HepG2 (cell line): ENCODE measurements at regions not wholly inside any gene's neighbourhood (a gene's known extent, or its start where the extent isn't known, plus 50 kb on each side); places are given as distances from the start of the nearest gene placed in this dataset.

ENCODE experiments used
- EZH2 ChIP-seq: conservative IDR thresholded peaks from 2 replicates; pipeline ENCODE4 v1.6.1; 2012; ENCODE audit warnings: mild to moderate bottlenecking, low read depth, low read length, moderate library complexity
- GLI4 ChIP-seq: sonication (generic); formaldehyde crosslinking; IDR thresholded peaks from 2 replicates; pipeline ENCODE4 v1.5.1; 2020; ENCODE audit warnings: missing genetic modification reagents, mild to moderate bottlenecking, moderate library complexity, borderline replicate concordance
- MAZ ChIP-seq, 2 experiments: sonication (generic) in 1 of 2; formaldehyde crosslinking in 1 of 2; IDR thresholded peaks; 2 replicates each; pipeline versions ENCODE4 v1.5.0 to v1.6.1; 2012 to 2020; ENCODE audit warnings: low read depth in 2 of 2, mild to moderate bottlenecking in 2 of 2, borderline replicate concordance in 1 of 2, improper control_type of control experiment in 1 of 2, low read length in 1 of 2, missing genetic modification reagents in 1 of 2, moderate library complexity in 1 of 2
- SIN3A ChIP-seq: IDR thresholded peaks from 2 replicates; pipeline ENCODE4 v1.6.1; 2011; ENCODE audit warnings: low read depth, mild to moderate bottlenecking, control low read depth, low read length, borderline replicate concordance
- U2AF2 ChIP-seq: fragments of 200-400 bp; formaldehyde crosslinking; IDR thresholded peaks from 2 replicates; pipeline ENCODE4 v1.6.1; 2017; ENCODE audit warnings: low read depth, mild to moderate bottlenecking, low read length
- ZNF280D ChIP-seq: sonication (generic); formaldehyde crosslinking; IDR thresholded peaks from 2 replicates; pipeline ENCODE4 v1.5.1; 2020; ENCODE audit warnings: mild to moderate bottlenecking, missing genetic modification reagents

DNA sequence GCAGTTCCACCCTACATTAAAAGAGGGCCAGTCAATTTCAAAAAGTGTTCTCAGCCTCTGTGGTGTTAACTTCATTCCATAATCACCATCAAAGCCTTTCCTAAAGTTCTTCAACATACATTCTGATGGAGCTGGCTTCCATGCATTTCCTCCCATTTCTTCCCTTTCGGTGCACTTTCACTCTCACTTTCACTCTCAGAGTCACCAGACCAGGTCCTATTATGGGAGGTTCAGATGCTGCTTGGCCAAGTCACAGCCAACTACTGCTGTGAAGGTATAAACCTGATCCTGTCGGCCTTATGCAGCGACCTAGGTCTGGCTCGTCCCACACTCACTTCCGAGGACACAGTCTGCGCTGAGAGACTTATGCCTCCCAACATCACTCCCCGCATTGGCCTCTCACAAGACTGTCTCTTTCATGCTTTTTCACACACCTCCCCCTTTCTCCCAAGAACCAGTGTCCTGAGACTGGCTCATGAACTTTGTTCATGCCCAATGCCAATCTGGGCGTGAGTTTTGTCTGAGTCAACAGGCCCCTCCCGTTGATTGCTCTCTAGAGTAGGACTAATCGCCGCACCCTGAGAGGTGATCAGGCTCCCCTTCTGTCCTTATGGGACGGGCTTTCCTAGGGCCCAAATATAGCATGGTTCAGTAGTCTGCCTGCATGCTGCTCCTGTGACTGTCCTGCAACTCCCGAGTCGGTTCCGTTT, 60.8 kb upstream of the XAGE1B start:
- no peak for TF ChIP-seq MAZ (IDR thresholded peaks at IDR 0.05; ENCODE audit: borderline replicate concordance, low read depth, low read length)
- no peak for TF ChIP-seq MAZ (CRISPR knock-in tag; IDR thresholded peaks at IDR 0.05; ENCODE audit: low read depth)
- no peak for TF ChIP-seq U2AF2
- no peak for TF ChIP-seq EZH2
- TF ChIP-seq ZNF280D (CRISPR knock-in tag): no peak
- TF ChIP-seq GLI4 (CRISPR knock-in tag): no peak
- TF ChIP-seq SIN3A: no peak
